GM18520 (cell line): ENCODE measurements at regions not wholly inside any gene's neighbourhood (a gene's known extent, or its start where the extent isn't known, plus 50 kb on each side); places are given as distances from the start of the nearest gene placed in this dataset.

Source experiments
- ATAC-seq: cut with Tn5 transposase; IDR thresholded peaks from one replicate; pipeline ENCODE4 v1.9.1; 2021; ENCODE audit not compliant: unreplicated experiment

GRCh38 chr16:79337906-79338305, 262.6 kb downstream of the MAF start:
- ATAC-seq, result no peak

DNA sequence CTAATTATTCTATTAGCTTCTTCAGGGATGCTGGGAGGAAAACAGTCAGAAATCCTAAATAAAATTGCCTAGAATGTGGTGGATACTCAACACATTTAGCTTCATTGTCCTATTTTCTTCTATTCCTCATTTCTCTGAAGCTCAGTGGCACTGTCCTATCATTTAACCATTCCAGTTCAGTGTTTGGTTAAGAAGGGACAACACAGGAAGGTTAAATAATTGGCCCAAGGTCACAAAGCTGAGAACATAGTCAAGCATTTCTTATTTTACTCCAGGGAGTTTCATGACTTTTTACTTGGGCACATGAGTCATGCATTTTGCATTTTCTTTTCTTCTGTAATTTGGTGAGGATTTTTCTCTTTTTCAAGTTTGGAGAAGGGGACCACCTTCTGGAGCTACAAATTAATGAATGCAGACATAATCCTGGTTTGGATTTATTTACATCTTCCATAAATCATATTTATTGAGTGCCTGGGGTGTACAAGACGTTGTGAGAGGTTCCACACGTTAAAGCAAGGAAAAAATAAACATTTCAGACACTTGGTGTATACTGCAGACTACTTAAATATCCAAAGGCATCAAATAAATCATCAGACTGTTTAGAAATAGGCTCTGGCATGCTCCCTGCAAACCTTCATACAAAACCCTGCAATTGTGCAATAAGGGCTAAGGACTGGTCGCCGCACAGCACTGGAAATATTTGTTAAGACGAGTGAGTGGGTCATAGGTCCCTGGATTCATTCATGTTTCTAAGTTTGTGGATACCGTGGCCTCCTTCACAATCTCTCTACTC, 263.9 kb downstream of the MAF start:
- ATAC-seq, result no peak

- no peak for ATAC-seq
Observed at GRCh38 chr16:79334127-79334526, 266.4 kb downstream of the MAF start.

GRCh38 chr16:79331066-79331465, 269.5 kb downstream of the MAF start:
- no peak for ATAC-seq

- no peak for ATAC-seq
Observed at GRCh38 chr16:79329967-79330366, 270.6 kb downstream of the MAF start.

DNA sequence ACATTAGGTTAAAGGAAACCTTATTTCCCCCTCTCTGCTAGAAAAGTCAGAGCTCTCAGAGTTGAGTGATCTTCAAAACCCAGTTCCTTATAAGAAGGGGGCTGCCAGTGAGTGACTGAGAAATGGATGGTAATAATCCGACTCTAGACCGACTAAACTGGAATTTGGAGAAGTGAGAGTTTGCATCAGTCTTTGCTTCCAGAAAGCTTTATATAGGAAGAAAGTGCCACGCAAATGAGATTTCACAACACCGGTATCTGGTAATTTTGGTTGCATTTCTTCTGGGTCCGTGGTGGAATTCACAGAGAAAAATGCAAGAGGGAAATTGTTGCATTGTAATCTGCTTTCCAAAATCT, 271.4 kb downstream of the MAF start:
- ATAC-seq, result no peak

DNA sequence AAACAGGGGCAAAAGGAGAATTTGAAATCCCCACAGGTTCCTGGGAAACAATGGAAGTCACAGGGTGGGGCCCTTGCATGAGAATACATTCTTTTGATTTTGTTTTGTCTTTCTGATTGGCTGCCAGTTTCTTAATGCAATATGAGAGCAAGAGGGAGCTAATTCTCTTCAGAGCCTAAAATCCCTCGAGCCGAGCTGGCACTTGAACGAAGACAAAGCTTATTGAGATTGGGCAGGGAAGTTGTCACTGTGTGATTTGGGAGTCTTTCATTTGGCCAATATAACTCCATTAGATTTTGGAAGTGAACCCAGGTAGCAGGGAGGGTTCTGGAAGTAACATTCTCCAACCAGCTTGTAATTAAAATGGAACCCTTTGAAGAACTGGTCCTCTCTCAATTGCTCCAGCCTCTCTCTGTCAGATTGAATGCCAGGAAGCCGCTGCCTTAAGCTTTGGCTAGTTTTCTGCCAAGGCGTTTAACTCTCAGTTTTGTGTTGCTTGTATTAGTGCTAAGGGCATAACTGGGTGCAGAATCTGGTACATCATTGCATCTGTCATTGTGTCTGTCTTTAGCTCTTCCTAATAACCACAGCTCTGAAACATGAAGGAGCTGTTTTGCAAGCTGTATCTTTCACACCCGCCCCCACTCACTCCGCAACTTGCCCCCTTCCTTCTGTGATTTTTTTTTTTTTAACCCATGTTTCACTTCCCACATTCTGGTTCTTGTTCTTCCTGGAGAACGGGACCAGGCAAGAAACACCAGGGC, 272.0 kb downstream of the MAF start:
- no peak for ATAC-seq

GRCh38 chr16:79327836-79328235, 272.7 kb downstream of the MAF start:
- no peak for ATAC-seq

- no peak for ATAC-seq
Observed at GRCh38 chr16:79326549-79326948, 274.0 kb downstream of the MAF start.

DNA sequence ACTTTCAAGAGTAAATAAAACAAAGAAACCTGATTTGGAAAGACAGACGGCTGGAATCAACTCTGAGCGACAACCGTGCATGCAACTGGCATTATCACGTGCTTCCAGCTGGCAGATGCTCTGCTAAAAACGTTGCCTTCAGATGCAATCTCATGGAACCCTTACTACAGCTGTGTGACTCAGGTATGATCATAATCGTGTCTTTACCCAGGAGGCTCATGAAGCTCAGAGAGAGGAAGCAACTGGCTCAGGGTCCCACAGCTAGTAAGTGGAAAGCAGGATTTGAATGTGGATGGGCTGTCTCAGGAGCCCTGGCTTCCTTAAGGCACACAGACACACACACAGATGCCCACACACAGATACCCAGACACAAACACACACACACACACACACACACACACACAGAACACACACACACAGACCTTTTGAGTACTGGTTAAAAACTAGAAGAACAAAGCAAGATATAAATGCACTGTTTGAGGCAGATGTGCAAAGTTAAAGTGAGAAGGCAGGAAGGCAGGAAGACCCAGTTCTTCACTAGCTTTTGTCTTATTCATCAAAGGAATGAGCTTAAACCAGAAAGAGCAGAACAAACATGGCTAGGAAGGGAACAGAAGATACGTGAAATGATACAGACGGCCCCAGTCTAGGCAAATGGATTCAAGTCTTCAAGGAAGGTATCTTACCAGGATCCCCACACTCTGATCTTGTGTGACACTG, 275.2 kb downstream of the MAF start:
- ATAC-seq, result no peak

DNA sequence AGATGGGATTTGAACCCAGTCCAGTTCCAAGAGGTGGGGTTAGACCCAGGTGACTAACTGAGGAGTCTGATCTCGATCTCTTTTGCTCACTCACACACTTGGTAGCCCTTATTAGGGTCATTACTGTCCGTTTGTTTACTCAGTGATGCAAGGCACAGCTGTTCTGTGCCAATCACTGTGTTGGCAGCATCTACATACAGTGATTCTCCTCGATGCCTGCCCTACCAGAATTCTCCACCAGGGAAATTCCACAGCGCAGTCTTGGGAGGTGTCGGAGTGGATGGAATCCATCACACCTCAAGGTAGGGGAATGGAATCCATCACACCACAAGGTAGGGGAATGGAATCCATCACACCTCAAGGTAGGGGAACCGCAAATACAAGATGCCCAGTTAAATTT, 279.6 kb downstream of the MAF start:
- ATAC-seq, result no peak

GRCh38 chr16:79318143-79318899, 282.2 kb downstream of the MAF start:
- no peak for ATAC-seq

DNA sequence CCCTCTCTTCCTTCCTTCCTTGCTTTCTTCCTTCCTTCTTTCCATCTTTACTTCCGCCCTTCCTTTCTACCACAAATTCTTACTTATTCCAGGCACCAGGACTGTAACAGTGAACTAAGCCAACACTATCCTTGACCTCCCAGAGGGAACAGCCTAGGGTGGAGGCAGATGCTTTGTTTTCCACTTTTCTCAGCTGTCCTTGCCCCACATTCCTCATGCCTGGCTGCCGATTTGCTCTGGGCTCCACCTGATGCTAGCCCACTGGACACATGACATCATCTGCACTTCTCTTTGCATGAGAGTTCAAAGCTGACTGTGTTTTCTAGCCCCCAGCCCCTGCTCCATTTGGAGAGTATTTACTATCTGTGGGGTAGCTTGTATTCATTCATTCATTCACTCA, 283.0 kb downstream of the MAF start:
- no peak for ATAC-seq

GRCh38 chr16:79317026-79317425, 283.5 kb downstream of the MAF start:
- ATAC-seq, result no peak

GRCh38 chr16:79316004-79316458, 284.5 kb downstream of the MAF start:
- ATAC-seq, result peak; percentile 68

DNA sequence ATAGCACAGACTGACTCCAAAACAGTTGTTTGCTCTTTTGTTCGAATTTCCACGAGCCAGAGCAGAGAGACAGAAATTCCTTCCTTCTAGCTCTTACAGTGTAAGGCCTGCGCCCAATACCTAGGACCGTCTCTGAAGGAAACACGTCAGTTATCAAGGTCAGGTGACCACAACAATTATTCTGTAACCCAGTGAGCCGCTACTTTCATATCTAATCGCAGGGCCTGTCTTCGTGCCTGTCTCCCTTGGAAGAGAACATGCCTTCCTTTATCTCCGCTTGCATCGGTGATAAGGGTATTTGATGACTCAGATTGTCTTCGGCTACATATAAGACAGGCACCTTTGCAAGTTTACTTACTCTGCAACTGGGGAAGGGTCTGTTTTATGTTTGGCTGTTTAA, 288.0 kb downstream of the MAF start:
- no peak for ATAC-seq

DNA sequence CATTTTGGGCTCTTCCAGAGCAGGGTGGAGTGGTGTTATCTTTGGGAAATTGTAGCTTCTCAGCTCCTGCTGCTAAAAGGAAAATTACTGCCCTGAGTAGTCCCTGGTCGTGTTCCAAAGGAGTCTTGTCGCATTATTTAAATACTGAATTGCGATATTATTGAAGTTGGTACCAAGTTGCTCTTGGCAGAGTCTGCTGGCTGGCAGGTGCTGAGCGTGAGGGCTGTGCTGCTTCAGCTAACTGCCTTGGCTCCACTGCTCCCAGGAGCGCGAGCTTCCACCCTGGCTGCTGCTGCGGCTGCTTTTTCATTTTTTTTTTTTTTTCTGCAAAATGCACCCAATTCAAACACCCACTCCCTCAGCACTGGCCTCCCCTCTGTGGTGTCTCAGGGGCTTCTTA, 289.8 kb downstream of the MAF start:
- ATAC-seq, result no peak

DNA sequence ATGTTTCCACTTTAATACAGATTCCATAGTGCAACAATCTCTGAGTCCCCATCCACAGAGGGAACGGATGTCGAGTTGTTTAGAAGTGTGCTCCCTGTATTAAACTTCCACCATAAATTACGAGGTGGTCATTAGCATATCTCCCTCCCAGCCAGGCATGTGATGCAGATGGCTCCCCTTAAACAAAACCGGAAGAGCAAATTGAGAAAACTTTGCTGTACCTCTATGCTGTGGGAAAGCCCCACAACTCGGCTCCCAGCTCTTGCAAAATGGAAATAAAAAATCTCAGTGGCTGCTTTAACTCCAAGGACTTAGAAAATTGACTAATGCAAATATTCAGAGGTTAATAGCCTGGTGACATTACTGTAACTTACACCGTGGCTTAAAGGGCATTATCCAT, 290.9 kb downstream of the MAF start:
- ATAC-seq, result no peak

DNA sequence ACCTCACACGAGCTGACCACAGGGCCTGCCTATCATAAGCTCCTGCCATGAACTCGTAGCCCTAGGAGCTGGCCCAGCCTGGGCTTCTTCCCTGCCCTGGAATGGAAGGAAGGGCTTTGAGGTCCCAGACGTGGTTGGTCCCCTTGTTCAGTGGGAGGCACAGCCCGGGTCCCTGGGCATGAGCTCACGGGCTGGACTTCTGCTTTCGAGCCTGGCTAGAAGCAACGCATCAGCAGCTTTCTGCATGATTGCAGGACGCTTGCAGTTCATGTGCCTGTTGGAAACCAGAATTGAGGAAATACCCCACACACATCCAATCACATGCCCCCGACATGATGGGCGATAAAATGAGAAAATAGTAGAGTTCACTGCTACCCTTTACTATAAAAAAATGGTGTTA, 293.3 kb downstream of the MAF start:
- ATAC-seq, result no peak

DNA sequence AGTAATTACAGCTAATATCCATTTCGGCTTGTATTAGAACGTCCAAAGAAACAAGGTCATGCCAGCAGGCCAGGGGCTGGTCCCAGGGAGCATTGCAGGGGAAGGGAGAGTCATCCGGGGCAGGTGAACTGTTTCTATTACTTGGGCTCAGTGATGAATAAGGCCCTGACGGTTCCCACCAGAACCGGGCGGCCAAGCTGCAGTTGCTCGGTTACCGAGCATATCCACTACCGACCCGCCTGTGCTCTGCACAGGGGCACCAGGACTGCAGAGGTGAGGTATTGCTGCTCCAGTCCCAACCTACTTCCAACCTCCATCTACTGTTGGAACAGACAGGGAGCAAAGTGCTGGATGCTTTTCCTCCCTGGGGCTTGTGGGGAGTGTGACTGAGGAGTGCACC, 295.5 kb downstream of the MAF start:
- no peak for ATAC-seq

- no peak for ATAC-seq
Observed at GRCh38 chr16:79303959-79304387, 296.6 kb downstream of the MAF start.
